ENCODE measurements at regions not wholly inside any gene's neighbourhood (a gene's known extent, or its start where the extent isn't known, plus 50 kb on each side); places are given as distances from the start of the nearest gene placed in this dataset.
A peak's percentile ranks its signal among the peaks of the same experiment; 100 is the strongest.

- Histone ChIP-seq H3K56ac (ENCODE audit: insufficient read length, low read depth, low read length) (no peak overlapping the region), H4K20me1 (ENCODE audit: control insufficient read depth, insufficient read depth, insufficient read length) (no peaks in the 10 kb centered on the region), H3K4me1 (ENCODE audit: insufficient read depth, low read length) (peaks cover 7% of the 10 kb centered on the region; the same call in 1 of the 2 replicates), H3K4me2 (ENCODE audit: insufficient read depth, insufficient read length, low read length) (no peak overlapping the region), H3K9ac (ENCODE audit: extremely low read depth, insufficient read length, low read length) (no peak overlapping the region), H3K9me3 (ENCODE audit: control insufficient read depth, low read depth, low read length) (no peaks in the 10 kb centered on the region), H3K27ac (ENCODE audit: insufficient read length, low read depth, low read length) (no peak overlapping the region), H4K8ac (replicated peaks; ENCODE audit: insufficient read length, low read depth, low read length) (no peak overlapping the region), H3K4ac (ENCODE audit: low read depth, low read length) (no peak overlapping the region), H2AFZ (ENCODE audit: low read length) (peak overlapping the region; percentile 95), H4K5ac (ENCODE audit: insufficient read length, low read depth, low read length) (no peak overlapping the region), H3K23ac (ENCODE audit: insufficient read length, low read depth, low read length) (no peak overlapping the region), H3K14ac (ENCODE audit: insufficient read depth, low read length) (no peak overlapping the region), H3T11ph (ENCODE audit: low read length) (no peak overlapping the region), H2BK5ac (ENCODE audit: insufficient read length, low read length) (no peak overlapping the region), H2AK5ac (ENCODE audit: insufficient read length, low read length) (no peak overlapping the region), H2BK120ac (ENCODE audit: low read depth, low read length, poor library complexity, severe bottlenecking) (no peak overlapping the region), H2BK15ac (ENCODE audit: low read depth, low read length) (no peak overlapping the region), H3K79me2 (ENCODE audit: insufficient read depth, low read length) (no peaks in the 10 kb centered on the region), H2BK20ac (ENCODE audit: low read depth, low read length, poor library complexity, severe bottlenecking) (no peak overlapping the region), H3K18ac (ENCODE audit: insufficient read length, low read depth, low read length) (no peak overlapping the region), H3K79me1 (ENCODE audit: insufficient read depth, low read depth, low read length, poor library complexity, severe bottlenecking) (no peaks in the 10 kb centered on the region), H4K91ac (ENCODE audit: insufficient read length, low read depth, low read length) (no peak overlapping the region), H3K27me3 (ENCODE audit: insufficient read depth, low read length) (no peaks in the 10 kb centered on the region), H2BK12ac (ENCODE audit: insufficient read length, low read depth, low read length) (no peak overlapping the region), H3K23me2 (ENCODE audit: insufficient read length, low read depth, low read length, poor library complexity, severe bottlenecking) (no peaks in the 10 kb centered on the region)
- WGBS (ENCODE audit: extremely low coverage, insufficient read length, low lambda C conversion rate) = no CpG with 5 or more reads among the region's 6 CpGs
- Mint-ChIP-seq H3K27me3 (ENCODE audit: low read depth) (no peaks in the 10 kb centered on the region), H3K4me3 (0 out of 5 replicates have a peak overlapping the region, but pooled peaks of 1 of the 2 experiments have one; percentile 47), H3K27ac (no peak overlapping the region; a peak in 1 of 7 replicates), H3K9me3 (no peaks in the 10 kb centered on the region), H3K4me1 (peaks cover 24 to 27% of the 10 kb centered on the region in 2 experiments), H3K36me3 (ENCODE audit: insufficient read depth in 1 of 3, low read depth in 3 of 3) (no peaks in the 10 kb centered on the region)
- peak; percentile 59 for DNase-seq
- TF ChIP-seq CTCF (conservative IDR thresholded peaks at IDR 0.05) = no peak
Measured at GRCh38 chr6:6890400-6890858, 217.3 kb upstream of the RREB1 start.
